ENCODE measurements at regions not wholly inside any gene's neighbourhood (a gene's known extent, or its start where the extent isn't known, plus 50 kb on each side); places are given as distances from the start of the nearest gene placed in this dataset.
"Not testable (repeated sequence)": the region's sequence is repeated elsewhere in the genome, so short reads cannot be mapped to it uniquely, and the experiment has no call there.

DNA sequence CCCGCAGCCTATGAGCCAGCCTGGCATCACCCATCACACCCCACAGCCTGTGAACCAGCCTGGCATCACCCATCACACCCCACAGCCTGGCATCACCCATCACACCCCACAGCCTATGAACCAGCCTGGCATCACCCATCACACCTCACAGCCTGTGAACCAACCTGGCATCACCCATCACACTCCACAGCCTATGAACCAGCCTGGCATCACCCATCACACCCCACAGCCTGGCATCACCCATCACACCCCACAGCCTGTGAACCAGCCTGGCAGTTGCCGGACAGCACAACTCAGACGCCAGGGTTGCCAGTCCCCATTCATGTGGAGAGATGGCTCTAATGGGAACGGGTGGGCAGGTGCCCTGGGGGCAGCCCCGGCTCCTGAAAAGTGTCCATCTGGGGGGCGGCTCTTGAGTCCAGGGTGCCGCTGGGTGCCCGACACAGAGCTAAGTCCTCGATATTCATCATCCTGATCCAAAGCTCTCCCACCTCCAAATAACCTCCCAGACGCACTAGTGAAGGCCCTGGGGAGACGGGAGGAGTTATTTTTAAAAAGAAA is 116.9 kb upstream of the AFDN start:
- DNase-seq (ENCODE audit: low spot score), result not testable (repeated sequence)

DNA sequence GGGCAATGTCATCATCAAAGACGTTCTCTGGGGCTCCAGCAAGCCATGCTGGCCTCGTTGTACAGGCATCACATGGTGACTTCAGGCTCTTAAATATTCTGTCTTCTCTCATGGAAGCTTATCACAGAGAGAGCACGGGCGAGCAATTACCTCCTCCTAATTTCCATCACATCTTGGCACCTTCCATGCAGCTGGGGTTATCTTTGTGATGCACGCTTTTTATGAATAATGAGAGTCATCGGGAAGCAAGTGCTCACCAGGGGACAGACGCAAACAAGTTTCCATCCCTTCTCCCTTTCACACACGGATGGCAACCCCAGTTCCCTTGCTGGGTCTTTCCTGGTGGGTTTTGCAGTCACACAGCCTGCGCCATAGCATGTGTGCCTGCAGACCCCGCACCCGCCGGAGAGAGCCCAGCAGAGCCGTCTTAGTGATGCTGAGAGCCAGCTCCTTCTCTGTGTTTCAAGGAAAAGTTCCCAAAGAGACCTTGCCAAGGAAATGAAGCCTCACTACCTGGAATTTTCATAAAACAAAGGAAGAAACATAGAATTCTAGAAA is 116.3 kb upstream of the AFDN start:
- no peak for DNase-seq (ENCODE audit: low spot score)

DNA sequence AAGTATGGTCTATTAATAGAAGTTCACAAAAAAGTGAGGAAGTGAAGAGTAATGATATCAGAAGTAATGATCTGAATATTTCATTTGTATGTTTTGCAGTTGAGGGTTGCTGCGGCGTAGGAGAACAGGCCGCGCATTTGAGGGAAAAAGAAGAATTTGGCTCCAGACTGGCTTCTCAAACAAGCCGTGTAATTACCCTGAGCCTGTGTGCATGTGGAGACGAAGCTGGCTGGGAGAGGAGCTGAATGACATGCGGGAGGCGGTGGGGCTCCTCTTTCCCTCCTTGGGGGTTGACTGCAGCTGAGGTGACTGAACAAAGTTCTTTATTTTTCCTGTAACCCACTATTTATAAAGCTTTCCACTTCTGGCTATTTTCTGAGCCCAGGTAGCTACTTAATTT is 115.5 kb upstream of the AFDN start:
- no peak for DNase-seq (ENCODE audit: low spot score)

DNA sequence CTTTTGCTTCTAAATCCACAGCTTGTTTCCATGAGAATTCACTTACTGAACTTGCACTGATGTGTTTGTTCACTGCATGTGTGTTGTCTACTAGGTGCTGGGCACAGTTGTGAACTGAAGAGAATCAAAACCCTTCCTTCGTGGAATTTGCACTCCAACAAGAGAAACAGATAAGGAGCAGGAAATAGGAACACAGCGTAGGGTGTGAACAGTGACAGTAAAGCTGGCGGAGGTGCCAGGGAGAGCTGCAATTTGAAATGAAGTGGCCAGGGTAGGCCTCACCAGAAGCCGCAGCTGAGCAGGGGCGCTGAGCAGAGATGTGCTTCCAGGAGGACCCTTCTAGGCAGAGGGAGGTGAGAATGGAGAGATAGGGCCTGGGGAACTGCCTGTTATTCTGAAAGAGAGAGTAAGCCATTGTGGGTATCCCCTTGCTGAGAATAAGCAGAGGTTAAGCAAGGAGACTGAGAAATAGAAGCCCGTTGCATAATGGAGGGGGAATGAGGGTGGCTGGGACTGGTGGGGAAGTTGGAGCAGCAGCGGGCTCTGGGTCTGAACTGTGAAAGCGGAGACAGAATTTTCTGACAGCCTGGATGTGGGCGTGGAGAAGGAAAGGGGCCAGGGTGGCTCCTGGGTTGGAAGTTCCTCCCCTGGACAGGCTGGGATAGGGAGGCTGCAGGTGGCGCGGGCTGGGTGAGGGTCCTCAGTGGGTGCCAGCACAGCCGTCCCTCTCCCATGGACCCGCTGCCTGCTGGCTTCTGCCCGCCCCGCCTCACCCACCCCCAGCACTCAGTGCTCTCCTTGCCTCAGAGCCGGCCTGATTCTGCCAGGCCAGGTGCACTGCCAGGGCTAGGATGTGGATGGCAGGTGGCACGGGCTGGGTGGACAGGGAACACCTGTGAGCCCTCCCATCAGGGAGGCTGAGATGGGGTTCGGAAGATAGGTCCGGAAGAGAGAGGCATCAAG is 114.7 kb upstream of the AFDN start:
- no peak for DNase-seq (ENCODE audit: low spot score)

DNA sequence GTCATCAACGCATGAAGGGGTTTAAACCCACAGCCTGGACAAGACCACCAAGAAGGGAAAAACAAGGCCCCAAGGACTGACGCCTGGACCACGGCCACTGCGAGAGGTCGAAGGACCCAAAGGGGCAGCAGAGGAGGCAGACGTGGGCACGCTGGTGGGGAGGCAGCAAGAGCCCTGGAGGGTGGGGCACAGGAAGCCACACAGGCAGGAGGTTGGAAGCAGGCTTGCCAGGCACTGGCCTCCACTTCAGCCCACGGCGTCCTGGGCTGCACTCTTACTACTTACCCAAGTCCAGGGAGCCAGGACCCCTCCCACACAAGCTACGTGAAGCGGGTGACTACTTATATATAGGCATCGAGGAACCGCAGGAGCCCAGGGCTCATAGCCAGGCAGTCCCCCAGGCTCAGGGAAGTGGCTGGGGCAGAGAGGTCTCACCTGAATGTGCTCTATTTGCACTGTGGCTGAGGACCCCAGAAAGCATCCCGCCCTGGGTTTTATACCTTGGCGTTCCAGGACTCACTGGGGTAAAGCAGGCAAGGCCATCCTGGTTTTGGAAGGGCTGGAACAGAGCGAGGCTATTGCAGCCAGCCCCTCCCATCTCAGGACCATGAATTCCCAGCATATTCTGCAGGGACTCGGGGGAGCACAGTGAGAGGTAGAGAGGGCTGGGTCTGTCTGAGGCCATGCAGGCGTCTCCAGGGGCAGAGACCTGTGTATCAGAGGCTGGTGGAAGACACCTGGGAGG is 113.8 kb upstream of the AFDN start:
- peak; percentile 39 for DNase-seq (ENCODE audit: low spot score)

DNA sequence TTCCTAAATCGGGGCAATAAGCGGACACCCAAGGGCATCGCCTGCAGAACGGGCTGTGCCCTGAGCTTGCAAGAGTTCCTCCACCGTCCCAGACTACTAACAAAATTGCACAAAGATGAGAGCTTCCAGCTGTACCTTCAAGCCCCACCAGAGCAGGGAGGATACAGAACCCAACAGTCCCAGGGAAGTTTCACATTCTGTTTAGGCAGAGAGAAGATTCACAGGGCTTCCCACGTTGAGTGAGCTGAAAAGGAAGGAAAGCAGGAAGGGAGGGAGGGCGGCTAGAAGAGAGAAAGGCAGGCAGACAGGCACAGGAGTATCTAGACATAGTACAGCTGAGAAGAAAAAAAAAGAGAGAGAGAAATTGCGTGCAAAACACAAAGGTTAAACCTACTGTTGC is 112.6 kb upstream of the AFDN start:
- DNase-seq (ENCODE audit: low spot score), result peak; percentile 41

DNA sequence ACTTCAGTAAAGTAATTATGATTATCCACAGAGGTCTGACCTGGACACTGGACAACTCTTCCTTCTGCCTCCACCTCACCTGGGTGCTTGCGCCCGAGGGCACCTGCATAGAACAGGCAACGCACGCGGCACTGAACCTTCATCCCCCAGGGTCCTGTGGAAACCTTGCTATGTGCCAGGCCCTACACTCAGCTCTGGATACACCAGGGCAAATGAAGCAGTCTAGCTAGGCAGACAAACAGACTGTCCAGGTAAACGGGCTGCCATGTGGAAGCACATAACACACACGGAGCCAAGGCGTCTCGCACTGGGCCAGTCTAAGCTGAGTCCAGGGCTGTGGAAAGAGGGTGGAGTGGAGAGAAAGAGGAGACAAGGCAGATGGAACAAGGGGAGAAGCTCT is 109.3 kb upstream of the AFDN start:
- DNase-seq (ENCODE audit: low spot score), result no peak

DNA sequence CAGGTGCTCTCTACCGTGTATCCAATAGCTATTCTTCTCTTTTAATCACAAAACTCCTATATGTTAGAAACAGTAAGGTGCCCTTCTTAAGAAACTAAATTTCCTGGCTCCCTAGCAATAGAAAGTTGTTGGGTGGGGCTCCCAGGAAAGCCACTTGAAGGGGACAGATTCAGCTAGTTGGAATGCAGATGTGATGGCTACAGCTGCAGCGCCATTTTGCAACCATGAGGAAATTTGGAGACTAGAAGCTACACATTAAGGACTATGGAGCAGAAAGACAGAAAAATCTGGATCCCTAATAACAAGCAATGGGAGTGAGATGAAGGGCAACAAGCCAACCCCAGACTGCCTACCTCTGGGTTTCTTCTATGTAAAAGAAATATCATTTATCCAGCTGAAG is 108.8 kb upstream of the AFDN start:
- DNase-seq (ENCODE audit: low spot score), result no peak

DNA sequence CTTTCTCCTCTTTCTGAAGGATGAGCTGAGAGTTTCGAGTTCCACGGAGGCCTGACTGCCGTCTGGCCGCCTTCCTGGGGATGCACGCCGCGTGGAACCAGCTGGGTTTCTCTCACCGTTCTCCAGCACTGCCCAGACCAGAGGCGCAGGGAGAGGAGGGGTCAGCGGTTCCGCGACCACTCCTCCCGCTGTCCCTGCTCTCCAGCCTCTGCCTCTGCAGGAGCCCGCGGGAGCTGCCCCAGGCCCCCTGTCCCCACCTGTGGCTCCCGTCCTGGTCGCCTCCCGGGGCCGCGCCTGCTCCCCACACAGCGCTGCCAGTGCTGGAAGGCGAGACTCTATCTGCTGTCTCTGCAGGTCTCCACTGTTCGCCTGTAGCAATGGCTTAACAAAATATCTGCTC is 106.8 kb upstream of the AFDN start:
- DNase-seq (ENCODE audit: low spot score), result peak; percentile 43

DNA sequence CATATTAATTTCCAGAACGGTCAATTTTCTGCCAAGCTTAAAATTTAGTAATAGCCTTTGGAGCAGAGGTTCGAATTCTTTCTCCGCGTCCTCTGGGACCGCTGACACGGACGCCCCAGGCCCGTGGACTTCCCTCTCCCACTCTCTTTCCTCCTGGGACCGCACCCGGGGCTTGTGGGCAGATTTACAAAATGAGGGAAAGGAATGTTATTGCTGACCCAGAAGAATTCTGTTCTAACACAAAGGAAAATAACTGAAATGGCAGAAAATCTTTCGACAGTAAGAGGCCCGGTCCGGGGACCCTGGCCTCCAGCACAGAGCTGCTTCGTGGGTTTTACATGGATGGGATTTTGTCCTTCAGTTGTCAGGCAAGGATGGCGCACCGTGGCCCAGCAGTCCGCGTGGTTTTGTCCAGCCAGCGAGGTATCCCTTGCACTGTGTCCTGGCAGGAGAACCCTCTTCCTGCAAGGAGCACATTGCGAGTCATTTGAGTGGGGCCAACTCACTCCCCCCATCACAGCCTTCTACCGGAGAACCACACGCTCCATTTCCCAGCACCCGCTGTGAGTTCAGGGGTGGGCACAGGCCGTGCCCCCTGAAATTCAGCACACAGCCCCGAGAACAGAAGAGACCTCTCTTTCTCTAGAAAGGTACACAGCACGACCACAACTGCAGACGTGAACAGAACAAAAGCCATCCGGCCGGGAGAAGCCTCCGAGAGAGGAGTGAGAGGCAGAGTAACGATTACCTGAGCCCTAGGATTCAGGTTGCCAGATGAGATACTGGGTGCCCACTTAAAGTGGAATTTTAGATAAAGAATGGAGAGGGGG is 106.0 kb upstream of the AFDN start:
- DNase-seq (ENCODE audit: low spot score), result peak; percentile 39

DNA sequence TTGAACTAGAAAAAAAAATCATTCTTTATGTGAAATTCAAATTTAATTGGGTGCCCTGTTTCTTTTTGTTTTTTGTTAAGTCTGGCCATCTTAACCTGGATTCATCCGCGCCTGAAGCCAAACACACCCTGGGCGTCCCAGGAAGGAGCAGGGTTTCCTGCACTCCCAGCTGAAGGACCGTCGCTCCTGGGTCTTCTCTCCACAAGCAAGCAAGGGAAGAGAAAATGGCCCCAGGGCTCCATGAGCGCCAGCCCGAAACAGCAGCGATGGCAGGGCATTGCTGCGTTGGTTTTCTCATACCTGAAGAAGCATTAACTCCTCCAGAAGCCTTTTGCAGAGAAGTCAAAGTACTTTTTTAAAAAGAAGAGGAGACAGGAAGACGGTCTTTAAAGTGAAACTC is 105.4 kb upstream of the AFDN start:
- no peak for DNase-seq (ENCODE audit: low spot score)

DNA sequence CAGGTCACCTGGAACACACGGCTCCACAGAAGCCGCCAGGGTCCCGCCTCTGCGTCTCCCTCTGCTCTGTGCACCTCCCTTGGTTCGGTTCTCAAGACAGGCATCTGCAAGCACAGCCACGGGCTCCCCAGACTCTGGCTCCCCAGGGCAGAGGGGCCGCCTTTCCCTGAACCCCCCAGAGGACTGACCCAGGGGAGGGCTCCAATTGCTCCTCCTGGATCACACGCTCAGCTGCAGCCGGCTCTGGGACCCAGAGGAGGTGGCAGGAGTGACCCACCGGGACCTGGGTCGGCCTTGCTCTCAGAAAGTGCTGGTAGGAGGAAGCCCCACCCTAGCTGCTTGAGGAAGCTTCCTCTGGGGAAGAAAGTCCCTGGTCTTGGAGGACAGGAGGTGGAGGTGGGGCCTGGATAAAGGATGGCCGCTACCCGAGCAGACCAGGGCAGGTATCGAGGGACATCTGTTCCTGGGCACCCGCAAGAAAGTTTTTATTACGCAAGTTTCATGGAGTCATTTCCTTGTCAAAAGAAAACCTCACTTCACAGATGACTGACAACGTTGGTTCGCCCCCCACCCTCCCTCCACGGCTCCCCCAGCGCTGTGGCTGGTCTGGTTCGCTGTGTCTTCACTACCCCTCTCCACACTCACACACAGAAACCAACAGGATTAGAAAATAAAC is 103.9 kb upstream of the AFDN start:
- DNase-seq (ENCODE audit: low spot score), result peak; percentile 36

DNA sequence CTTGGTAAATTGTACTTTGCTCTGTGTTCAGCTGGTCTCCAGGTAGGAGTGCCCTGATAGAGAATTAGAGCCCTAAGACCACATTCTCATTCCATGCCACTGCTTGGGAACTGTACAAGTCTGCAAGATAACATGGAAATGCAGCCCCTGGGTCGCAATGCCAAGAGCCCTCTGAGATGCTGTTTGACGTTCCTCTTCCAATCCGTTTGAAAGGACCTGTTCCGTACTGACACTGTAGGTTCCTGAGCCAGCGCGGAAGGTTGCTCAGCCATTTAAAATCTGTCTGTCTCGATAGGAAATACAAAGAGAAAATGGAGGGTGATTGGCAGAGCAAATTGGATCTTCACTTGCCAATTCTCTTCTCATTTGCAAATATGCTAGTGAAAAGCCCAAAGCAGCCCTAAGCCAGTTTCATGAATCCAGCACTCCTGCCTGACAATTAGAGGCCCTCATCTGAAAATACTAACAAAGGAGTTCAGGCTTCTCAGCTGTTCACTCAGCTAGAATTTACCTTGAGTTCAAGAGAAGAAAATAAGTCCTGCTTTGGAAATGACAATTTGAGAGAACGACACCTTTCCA is 100.6 kb upstream of the AFDN start:
- peak; percentile 8 for DNase-seq (ENCODE audit: low spot score)

DNA sequence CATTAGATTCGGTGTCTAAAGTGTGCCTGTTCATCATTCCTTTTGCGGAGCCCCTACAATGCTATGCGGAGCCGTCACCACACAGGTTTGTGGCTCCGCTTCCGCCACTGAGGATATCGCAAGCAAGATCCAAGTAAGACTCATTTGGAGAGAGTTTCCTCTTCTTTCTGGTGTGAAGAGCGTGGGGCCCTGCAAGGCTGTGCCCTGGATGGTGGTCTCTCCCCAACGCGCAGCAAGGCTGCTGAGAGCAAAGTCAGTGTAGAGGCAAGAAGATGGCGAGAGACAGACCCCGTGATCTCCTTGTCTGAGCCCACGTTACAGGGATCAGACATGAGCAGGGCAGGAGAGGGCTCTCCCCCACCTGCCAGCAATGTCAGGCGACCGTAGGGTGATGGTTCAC is 96.3 kb upstream of the AFDN start:
- no peak for DNase-seq (ENCODE audit: low spot score)

DNA sequence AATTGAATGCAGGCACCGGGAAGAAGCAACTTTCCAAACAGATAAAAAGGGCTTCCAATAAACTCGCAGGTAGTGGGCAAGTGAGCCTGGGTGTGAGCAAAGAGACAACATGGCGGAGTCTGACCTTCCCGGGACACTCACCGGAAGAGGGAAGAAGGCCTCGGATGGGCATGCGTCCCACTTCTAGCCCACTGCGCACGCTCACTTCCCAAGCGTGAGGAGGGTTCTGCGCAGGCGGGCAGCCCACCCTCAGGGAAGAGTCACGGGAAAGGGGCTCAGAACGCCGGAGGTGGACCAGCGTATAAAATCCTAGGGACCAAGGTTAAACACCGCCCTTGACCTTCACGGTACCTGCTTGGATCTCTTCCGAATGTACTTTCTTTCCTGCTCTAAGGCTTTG is 95.5 kb upstream of the AFDN start:
- peak; percentile 16 for DNase-seq (ENCODE audit: low spot score)

DNA sequence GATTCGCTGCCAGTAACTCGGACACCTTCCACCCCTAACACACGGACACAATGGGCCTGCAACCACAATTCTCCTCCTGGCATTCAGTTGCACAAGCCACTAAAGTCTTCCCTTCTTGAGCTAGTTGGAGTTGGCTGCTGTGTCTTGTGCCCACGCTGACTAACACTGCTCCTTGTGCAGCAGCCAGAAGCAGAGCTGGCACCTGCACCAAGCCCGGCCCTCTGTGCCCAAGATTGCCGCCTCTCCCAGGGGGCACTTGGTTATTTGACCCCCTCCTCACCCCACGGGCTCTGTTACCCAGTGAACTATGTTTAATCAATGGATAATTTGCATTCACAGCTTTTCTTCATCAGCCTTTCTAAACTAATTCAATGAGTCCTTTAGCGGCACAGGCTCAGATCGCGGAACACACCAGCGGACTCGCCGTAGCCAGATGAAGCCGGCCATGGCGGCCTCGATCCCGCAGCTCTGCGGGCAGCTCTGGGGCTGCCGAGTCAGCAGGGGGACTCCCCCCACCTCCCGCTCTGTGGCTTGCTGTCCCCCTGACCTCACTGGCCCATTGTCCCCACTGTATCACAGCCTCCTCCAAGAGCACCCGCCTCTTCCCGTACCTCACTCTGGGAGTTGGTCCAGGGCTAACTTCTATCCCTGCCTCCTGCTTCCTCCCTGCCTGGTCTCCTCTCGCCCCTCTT is 94.8 kb upstream of the AFDN start:
- DNase-seq (ENCODE audit: low spot score), result peak; percentile 28

DNA sequence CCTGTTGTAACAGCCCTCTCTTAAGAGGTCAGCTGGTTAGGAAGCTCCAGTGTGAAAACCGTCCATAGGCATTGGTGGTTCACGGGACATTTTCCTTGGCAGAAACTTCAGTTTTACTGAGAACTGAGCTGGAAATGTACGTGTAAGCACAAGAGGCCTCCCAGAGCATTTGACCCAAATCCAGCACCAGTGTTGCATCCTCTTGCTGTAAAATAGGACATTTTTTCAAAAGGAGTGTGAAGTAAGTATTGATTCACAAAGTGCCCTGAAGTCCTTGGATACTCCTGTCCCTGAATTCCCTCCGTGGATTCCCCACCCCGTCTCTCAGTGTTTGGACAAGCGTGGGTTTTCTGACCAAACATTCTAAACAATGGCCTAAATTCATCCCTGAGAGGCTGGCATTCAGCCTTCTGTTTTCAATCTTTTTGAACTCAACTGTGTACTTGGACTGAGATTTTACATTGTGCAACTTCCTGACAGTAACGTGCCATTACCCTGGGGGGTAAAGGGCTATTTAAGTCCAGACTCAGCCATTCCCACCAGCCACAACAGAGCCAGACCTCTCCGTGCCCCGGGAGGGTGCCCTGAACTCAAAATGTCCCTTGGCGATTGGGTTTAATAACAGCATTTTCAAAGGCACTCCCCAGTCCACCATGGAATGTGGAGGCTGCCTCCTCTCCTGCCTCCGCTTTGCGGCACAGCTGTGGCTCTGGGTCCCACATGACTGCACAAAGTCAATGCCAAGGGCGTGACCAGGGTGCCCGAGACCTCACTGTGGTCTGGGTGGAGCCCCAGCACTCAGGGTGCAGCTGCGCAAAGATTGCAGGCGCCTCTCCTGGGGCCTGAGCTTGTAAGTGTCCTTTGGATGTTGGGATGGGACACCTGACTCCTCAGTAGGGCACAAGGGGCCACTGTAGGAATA is 92.7 kb upstream of the AFDN start:
- DNase-seq (ENCODE audit: low spot score), result peak; percentile 37

DNA sequence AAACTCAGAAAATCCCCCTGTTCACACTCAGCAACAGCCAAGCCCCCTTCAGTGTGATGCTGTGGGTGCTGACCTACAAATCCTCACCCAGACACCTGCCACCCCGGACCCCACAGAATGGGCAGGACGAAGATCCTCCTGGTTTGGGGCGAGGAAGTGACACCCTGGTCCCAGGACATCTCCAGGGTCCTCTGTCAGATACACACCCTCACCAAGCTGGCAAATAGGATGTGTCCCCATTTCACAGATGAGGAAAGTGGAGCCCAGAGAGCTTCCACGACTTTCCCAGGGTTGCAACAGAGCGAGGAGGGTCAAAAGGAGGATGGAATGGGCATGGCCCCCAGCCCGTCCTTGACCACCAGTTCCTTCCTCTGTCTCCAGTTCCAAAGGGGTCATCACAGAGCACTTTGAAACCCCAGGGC is 92.0 kb upstream of the AFDN start:
- peak; percentile 28 for DNase-seq (ENCODE audit: low spot score)
